HepG2 (cell line): ENCODE measurements at regions not wholly inside any gene's neighbourhood (a gene's known extent, or its start where the extent isn't known, plus 50 kb on each side); places are given as distances from the start of the nearest gene placed in this dataset.

Source experiments
- ATAC-seq: fragments of 200-7000 bp; cut with Tn5 transposase; 3 replicates; pipeline ENCODE4 v1.9.1; 2020; ENCODE audit warnings: mild to moderate bottlenecking, moderate library complexity
- BruUV-seq: library from RNA; stranded (reverse); fragments of 400-500 nt; replicated peaks from 2 replicates; lab custom pipeline; 2021; lab: Mats Ljungman, UMichigan
- CTCF ChIA-PET: fragments of 300-600 bp; formaldehyde crosslinking; extraction: SDS; loops from one replicate; lab custom pipeline; 2021; ENCODE audit warnings: low total read pairs, inconsistent platforms, low intra/inter-chr PET ratio; lab: Yijun Ruan, JAX
- POLR2A ChIA-PET: fragments of 350-600 bp; sonication (Branson Sonifier 250); formaldehyde crosslinking; loops from one replicate; lab custom pipeline; 2020; ENCODE audit warnings: antibody characterized with exemption, inconsistent platforms; lab: Yijun Ruan, JAX
- DNase-seq: peaks from one replicate; pipeline ENCODE4 v3.0.0-alpha.2; 2015; ENCODE audit warnings: low spot score
- FAIRE-seq: peaks from 3 replicates; lab custom pipeline; 2011; peaks lifted over from hg19 to GRCh38; lab: Jason Lieb, UNC
- H2AFZ ChIP-seq: one replicate; pipeline ENCODE4 v1.6.1; 2011; ENCODE audit warnings: low read length, inconsistent platforms
- H3K27ac ChIP-seq: fragments of 300-600 bp; 3 replicates; pipeline ENCODE4 v1.8.0; 2011; ENCODE audit warnings: mixed run types, mild to moderate bottlenecking, mixed read lengths, low read length, inconsistent platforms; ENCODE audit not compliant: insufficient read depth; ENCODE audit errors: extremely low read length
- H3K27me3 ChIP-seq, 2 experiments: fragments of 200-600 bp in 1 of 2; 2 replicates in 1 of 2; 3 replicates in 1 of 2; pipeline versions ENCODE4 v1.6.0 to v1.8.0; 2011; ENCODE audit warnings: low read length in 2 of 2, mild to moderate bottlenecking in 2 of 2, moderate library complexity in 2 of 2, inconsistent platforms in 1 of 2; ENCODE audit not compliant: insufficient read depth in 2 of 2, control insufficient read depth in 1 of 2
- H3K36me3 ChIP-seq, 2 experiments: fragments of 200-600 bp in 1 of 2; replicated peaks in 1 of 2; 2 replicates in 1 of 2; 3 replicates in 1 of 2; pipeline versions ENCODE4 v1.5.1 to v1.8.0; 2011; ENCODE audit warnings: low read length in 2 of 2, inconsistent platforms in 1 of 2; ENCODE audit not compliant: insufficient read depth in 2 of 2, control insufficient read depth in 1 of 2
- H3K4me1 ChIP-seq: 2 replicates; pipeline ENCODE4 v1.5.1; 2012; ENCODE audit warnings: low read length, inconsistent platforms; ENCODE audit not compliant: insufficient read depth
- H3K4me2 ChIP-seq: 2 replicates; pipeline ENCODE4 v1.6.0; 2011; ENCODE audit warnings: low read depth, low read length, inconsistent platforms
- H3K4me3 ChIP-seq, 3 experiments: fragments of 200-600 bp in 1 of 3; sonication (generic), shearing (Covaris generic) in 1 of 3; replicated peaks in 1 of 3; 2 replicates each; pipeline ENCODE4 v1.5.1; 2011 to 2016; ENCODE audit warnings: low read length in 3 of 3, inconsistent platforms in 2 of 3, low read depth in 2 of 3, mild to moderate bottlenecking in 2 of 3, control low read depth in 1 of 3, mixed read lengths in 1 of 3; ENCODE audit not compliant: insufficient read depth in 1 of 3
- H3K79me2 ChIP-seq: one replicate; pipeline ENCODE4 v1.6.1; 2011; ENCODE audit warnings: low read length, inconsistent platforms; ENCODE audit not compliant: insufficient read depth
- H3K9ac ChIP-seq: 2 replicates; pipeline ENCODE4 v1.6.0; 2011; ENCODE audit warnings: mild to moderate bottlenecking, low read depth, low read length, inconsistent platforms; ENCODE audit not compliant: insufficient read depth
- H3K9me3 ChIP-seq: 2 replicates; pipeline ENCODE4 v1.5.1; 2012; ENCODE audit warnings: mild to moderate bottlenecking, low read length
- H4K20me1 ChIP-seq: 2 replicates; pipeline ENCODE4 v1.6.0; 2011; ENCODE audit warnings: inconsistent platforms, mild to moderate bottlenecking, low read length, moderate library complexity; ENCODE audit not compliant: insufficient read depth
- HOXA5 ChIP-seq: sonication (generic); formaldehyde crosslinking; IDR thresholded peaks from 2 replicates; pipeline ENCODE4 v1.4.0; 2020; ENCODE audit warnings: missing genetic modification reagents
- KAT2B ChIP-seq: fragments of 150-350 bp; IDR thresholded peaks from 2 replicates; pipeline ENCODE4 v1.6.1; 2014; ENCODE audit warnings: low read depth, low read length, borderline replicate concordance
- ZKSCAN5 ChIP-seq: sonication (generic); formaldehyde crosslinking; IDR thresholded peaks from 2 replicates; pipeline ENCODE4 v1.5.1; 2020; ENCODE audit warnings: mild to moderate bottlenecking, missing genetic modification reagents
- ZNF451 ChIP-seq: sonication (generic); formaldehyde crosslinking; IDR thresholded peaks from 2 replicates; pipeline ENCODE4 v1.5.0; 2020; ENCODE audit warnings: mild to moderate bottlenecking, missing genetic modification reagents
- ZNF484 ChIP-seq: sonication (generic); formaldehyde crosslinking; IDR thresholded peaks from 2 replicates; pipeline ENCODE4 v1.5.1; 2020; ENCODE audit warnings: mild to moderate bottlenecking, low read depth, missing genetic modification reagents, borderline replicate concordance
- ZNF597 ChIP-seq: sonication (generic); formaldehyde crosslinking; IDR thresholded peaks from 2 replicates; pipeline ENCODE4 v1.5.0; 2020; ENCODE audit warnings: missing genetic modification reagents
- WGBS: methylation state at CpG from one replicate; pipeline ENCODE4 v1.1.6; 2017; ENCODE audit warnings: low lambda C conversion rate; 5-methylcytosine and 5-hydroxymethylcytosine counted together
- in situ Hi-C: cut with HindIII; loops from 2 replicates; pipeline ENCODE4 v1.10.0; 2017; ENCODE audit warnings: low pct_unique_long_range_greater_than_20kb; ENCODE audit not compliant: extremely low pct_ligation_motif_present
- intact Hi-C: fragments of 100-400 bp; cut with micrococcal nuclease; formaldehyde crosslinking; loops from one replicate; pipeline ENCODE4 v1.10.0; 2022; ENCODE audit not compliant: unreplicated experiment
- TF ChIP-seq, protein P1 (sequence below): sonication (generic); formaldehyde crosslinking; IDR thresholded peaks from 2 replicates; pipeline ENCODE4 v1.5.1; 2020; ENCODE audit warnings: mild to moderate bottlenecking, missing genetic modification reagents, moderate library complexity

DNA sequence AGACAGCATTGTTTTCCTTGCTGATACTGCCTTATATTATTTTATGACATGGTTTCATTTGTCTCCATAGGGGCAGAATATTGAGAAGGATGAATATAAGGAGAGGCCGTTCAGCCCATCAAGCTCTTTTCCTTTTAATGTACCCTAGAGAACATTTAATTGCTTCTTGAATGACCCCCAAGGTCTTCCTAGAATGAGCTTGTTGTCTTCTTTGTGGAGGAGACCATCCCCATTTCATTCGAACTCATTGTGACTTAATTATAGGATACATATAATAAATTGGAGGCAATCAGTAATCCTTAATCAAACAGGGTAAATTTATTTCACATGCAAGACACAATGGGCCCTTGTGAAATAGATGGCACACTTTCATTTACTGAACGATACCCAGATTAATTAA is 231.3 kb downstream of the MDFIC start:
- CTCF ChIA-PET = no interaction called here
- no peak for ATAC-seq

More for the DNA sequence above, 231.3 kb downstream of the MDFIC start:
- H3K4me2 ChIP-seq = no peak overlapping the region
- no peak for TF ChIP-seq ZNF597
- no peak for TF ChIP-seq ZKSCAN5 (CRISPR knock-in tag)
- no peak for TF ChIP-seq KAT2B
- TF ChIP-seq, protein P1, sequence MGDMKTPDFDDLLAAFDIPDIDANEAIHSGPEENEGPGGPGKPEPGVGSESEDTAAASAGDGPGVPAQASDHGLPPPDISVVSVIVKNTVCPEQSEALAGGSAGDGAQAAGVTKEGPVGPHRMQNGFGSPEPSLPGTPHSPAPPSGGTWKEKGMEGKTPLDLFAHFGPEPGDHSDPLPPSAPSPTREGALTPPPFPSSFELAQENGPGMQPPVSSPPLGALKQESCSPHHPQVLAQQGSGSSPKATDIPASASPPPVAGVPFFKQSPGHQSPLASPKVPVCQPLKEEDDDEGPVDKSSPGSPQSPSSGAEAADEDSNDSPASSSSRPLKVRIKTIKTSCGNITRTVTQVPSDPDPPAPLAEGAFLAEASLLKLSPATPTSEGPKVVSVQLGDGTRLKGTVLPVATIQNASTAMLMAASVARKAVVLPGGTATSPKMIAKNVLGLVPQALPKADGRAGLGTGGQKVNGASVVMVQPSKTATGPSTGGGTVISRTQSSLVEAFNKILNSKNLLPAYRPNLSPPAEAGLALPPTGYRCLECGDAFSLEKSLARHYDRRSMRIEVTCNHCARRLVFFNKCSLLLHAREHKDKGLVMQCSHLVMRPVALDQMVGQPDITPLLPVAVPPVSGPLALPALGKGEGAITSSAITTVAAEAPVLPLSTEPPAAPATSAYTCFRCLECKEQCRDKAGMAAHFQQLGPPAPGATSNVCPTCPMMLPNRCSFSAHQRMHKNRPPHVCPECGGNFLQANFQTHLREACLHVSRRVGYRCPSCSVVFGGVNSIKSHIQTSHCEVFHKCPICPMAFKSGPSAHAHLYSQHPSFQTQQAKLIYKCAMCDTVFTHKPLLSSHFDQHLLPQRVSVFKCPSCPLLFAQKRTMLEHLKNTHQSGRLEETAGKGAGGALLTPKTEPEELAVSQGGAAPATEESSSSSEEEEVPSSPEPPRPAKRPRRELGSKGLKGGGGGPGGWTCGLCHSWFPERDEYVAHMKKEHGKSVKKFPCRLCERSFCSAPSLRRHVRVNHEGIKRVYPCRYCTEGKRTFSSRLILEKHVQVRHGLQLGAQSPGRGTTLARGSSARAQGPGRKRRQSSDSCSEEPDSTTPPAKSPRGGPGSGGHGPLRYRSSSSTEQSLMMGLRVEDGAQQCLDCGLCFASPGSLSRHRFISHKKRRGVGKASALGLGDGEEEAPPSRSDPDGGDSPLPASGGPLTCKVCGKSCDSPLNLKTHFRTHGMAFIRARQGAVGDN (CRISPR knock-in tag) = no peak
- TF ChIP-seq ZNF484 (CRISPR knock-in tag) = no peak
- no peak for TF ChIP-seq HOXA5 (CRISPR knock-in tag)
- TF ChIP-seq ZNF451 (CRISPR knock-in tag) = no peak
- in situ Hi-C loops (no loop called here), intact Hi-C loops (no loop called here)
- H3K4me3 ChIP-seq = no peak overlapping the region
- H3K27ac ChIP-seq = no peak overlapping the region
- H3K27me3 ChIP-seq = no peaks in the 10 kb centered on the region
- no peaks in the 10 kb centered on the region for H3K79me2 ChIP-seq
- H3K4me1 ChIP-seq = no peaks in the 10 kb centered on the region
- WGBS = 32% methylated on average over 3 of the region's 3 CpGs
- H3K9me3 ChIP-seq = peaks cover 9% of the 10 kb centered on the region; the same call in 1 of the 2 replicates
- POLR2A ChIA-PET = no interaction called here
- H3K9ac ChIP-seq = no peak overlapping the region
- DNase-seq (no peak), FAIRE-seq (no peak)
- no peaks in the 10 kb centered on the region for H4K20me1 ChIP-seq
- no TSS peak for BruUV-seq
- no peak overlapping the region for H2AFZ ChIP-seq
- no peaks in the 10 kb centered on the region for H3K36me3 ChIP-seq
